ENCODE measurements at regions not wholly inside any gene's neighbourhood (a gene's known extent, or its start where the extent isn't known, plus 50 kb on each side); places are given as distances from the start of the nearest gene placed in this dataset.
"Not testable (repeated sequence)": the region's sequence is repeated elsewhere in the genome, so short reads cannot be mapped to it uniquely, and the experiment has no call there.

- ATAC-seq; intact Hi-C loops (cut with DNase I); DNase-seq: not testable (repeated sequence)
Measured at GRCh38 chr5:62237944-62238343, 68.1 kb upstream of the KIF2A start.

DNA sequence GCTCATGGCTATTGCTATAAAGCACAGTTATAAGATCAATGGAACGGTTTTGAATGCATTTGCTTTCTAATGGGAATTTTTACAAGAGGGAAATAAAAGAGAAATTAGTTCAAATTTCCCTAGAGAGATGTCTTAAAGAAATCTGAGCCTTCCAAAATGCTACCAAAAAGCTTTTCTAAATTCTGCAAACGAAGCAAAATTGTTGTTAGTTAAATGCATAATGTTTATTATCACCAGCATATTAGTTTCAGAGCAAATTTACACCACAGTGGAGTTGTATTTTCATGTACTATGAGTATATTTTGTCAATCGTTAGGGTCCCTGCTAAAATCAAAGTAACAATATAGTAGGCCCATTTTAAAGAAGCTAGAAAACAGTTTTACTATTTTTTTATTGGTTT is 67.4 kb upstream of the KIF2A start:
- ATAC-seq; DNase-seq; intact Hi-C loops (cut with DNase I): not testable (repeated sequence)

GRCh38 chr5:62240494-62240893 is 65.5 kb upstream of the KIF2A start:
- ATAC-seq; DNase-seq; intact Hi-C loops (cut with DNase I): not testable (repeated sequence)

DNA sequence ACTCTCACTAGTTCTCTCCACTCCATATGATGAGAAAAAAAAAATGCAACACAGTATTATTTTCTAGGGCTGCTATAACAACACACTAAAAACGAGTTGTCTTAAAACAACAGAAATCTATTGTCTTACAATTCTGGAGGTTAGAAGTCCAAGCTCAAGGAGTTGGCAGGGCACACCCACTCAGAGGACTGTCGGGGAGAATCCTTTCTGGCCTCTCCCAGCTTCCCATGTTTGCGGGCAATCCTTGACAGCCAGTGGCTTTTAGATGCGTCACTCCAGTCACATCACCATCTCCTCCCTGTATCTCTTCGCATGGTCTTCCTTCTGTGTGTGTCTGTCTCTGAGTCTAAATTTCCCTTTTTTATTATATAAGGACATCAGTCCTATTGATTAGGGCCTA is 64.0 kb upstream of the KIF2A start:
- intact Hi-C loops (cut with DNase I); DNase-seq; ATAC-seq: not testable (repeated sequence)

DNA sequence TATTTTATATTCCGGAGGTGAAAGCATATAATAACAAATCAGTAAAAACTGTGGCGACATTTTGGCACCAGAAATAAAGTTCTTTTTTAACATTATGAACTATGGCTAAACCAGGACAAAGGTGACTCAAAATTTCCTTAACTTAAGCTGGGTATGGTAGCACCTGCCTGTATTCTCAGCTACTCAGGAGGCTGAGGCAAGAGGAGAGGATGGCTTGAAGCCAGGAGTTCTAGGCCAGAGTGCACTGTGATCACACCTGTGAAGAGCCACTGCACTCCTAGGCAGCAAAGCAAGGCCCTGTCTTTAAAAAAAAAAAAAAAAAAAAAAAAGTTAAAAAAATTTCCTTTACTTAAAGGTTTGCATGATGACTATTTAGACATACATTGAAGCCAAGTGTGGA is 63.0 kb upstream of the KIF2A start:
- DNase-seq; intact Hi-C loops (cut with DNase I); ATAC-seq: not testable (repeated sequence)

DNA sequence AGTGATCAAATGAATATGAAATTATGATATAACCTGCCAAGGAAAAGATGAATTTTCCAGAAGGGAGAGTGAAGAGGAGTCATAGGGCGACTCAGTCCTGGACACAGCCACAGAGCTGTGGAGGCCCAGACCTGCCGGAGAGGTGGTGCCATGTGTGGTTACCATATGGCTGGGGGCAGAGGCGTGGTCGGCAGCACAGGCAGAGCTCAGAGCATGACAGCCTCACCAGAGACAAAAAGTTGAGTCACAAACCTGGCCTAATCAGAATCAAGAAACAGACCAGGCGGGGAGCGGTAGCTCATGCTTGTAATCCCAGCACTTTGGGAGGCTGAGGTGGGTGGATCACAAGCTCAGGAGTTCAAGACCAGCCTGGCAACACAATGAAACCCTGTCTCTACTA is 57.8 kb upstream of the KIF2A start:
- intact Hi-C loops (cut with DNase I); DNase-seq; ATAC-seq: not testable (repeated sequence)

DNA sequence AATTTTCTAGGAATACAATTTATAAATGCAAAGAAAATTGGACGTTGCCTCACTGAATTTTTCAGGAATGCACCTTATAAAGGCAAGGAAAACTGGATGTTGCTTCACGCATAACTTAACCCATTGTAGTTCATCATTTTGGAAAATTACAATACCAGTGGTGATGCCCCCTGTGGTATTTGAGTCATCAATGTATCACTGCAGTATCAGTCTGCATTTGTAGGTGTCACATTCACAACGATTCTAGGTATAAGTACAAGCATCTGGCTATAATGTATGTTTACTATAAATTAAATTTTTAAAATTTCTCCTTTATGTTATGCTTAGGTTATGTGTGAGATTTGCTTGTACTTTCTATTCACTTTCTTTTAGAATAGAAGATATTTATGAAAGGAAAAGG is 55.9 kb upstream of the KIF2A start:
- not testable (repeated sequence) for ATAC-seq, DNase-seq

GRCh38 chr5:62250919-62251318 is 55.1 kb upstream of the KIF2A start:
- DNase-seq; ATAC-seq; intact Hi-C loops (cut with DNase I): not testable (repeated sequence)

More for the DNA sequence above, 55.9 kb upstream of the KIF2A start:
- intact Hi-C loops (cut with DNase I) = not testable (repeated sequence)

- DNase-seq; intact Hi-C loops (cut with DNase I); ATAC-seq: not testable (repeated sequence)
Measured at GRCh38 chr5:62252519-62252918, 53.5 kb upstream of the KIF2A start.

GRCh38 chr5:62255551-62255950 is 50.5 kb upstream of the KIF2A start:
- intact Hi-C loops (cut with DNase I); DNase-seq; ATAC-seq: not testable (repeated sequence)

DNA sequence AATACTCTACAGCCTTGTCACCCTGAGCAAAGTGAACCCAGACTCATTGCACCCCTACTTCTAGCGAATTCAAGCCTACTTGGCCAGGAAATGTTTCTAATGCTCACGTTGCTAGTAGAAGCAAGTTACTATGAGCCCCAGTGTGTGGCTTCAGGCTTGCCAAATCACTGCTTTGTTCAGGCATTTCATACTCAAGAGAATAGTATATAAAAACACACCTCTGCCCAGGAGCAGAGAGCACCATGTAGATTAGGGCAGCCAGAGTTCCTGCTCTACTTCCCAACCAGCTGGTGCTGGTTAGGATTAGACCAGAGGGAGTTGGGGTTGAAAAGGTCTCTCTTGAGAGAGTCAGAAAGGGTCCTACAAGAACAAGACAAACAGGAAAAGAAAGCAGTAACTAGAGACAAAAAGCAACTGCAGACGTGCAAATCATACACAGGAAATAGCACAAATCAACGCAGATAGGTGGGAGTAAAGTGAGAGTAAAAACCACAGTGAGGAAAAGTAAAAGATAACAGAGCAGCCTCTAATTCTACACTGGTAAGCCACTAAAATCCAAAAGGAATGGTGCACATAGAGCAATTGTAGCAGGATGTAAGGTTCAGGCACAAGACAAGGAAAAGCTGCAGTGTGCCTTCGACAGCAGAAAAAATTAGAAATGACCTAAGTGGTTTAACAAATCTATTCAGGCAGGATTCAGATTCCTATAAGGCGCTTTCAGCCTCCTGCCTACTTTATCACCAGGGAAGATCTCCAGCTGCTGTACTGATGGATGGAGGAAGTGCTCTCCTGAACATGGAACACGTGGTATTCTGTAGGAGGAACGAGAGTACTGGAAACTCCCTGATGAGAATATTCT is 49.6 kb upstream of the KIF2A start:
- intact Hi-C loops (cut with DNase I) = no loop called here
- ATAC-seq = no peak
- no peak for DNase-seq

Measured in left cardiac atrium (tissue), 4 donors.